CD14-positive monocyte (primary cell): ENCODE measurements at regions not wholly inside any gene's neighbourhood (a gene's known extent, or its start where the extent isn't known, plus 50 kb on each side); places are given as distances from the start of the nearest gene placed in this dataset.
"Not testable (repeated sequence)": the region's sequence is repeated elsewhere in the genome, so short reads cannot be mapped to it uniquely, and the experiment has no call there.

Experiments used
- DNase-seq, 3 donors: peaks; one replicate each; pipeline ENCODE4 v3.0.0-alpha.2; 2011 to 2022
- H2AFZ ChIP-seq: 2 replicates; pipeline ENCODE4 v1.6.0; 2012; ENCODE audit warnings: mild to moderate bottlenecking, low read depth, low read length, inconsistent platforms; ENCODE audit not compliant: insufficient read depth, poor library complexity, severe bottlenecking
- H3K27ac ChIP-seq, 2 donors: 1 replicate in 1 of 2; 2 replicates in 1 of 2; pipeline ENCODE4 v1.5.1; 2012 to 2013; ENCODE audit warnings: low read length in 2 of 2, control low read depth in 1 of 2, inconsistent platforms in 1 of 2, low read depth in 1 of 2, mild to moderate bottlenecking in 1 of 2
- H3K27me3 ChIP-seq, 2 donors: one replicate each; pipeline versions ENCODE4 v1.6.0 to v1.6.1; 2011 to 2013; ENCODE audit warnings: low read length in 2 of 2; ENCODE audit not compliant: control insufficient read depth in 2 of 2, insufficient read depth in 2 of 2
- H3K36me3 ChIP-seq, 2 donors: replicated peaks in 1 of 2; 1 replicate in 1 of 2; 2 replicates in 1 of 2; pipeline versions ENCODE4 v1.5.1 to v1.6.1; 2012 to 2013; ENCODE audit warnings: low read length in 2 of 2, control low read depth in 1 of 2, inconsistent platforms in 1 of 2, mild to moderate bottlenecking in 1 of 2; ENCODE audit not compliant: insufficient read depth in 2 of 2, control insufficient read depth in 1 of 2
- H3K4me1 ChIP-seq, 2 donors: 1 replicate in 1 of 2; 2 replicates in 1 of 2; pipeline versions ENCODE4 v1.5.1 to v1.6.1; 2012 to 2013; ENCODE audit warnings: low read length in 2 of 2, control low read depth in 1 of 2, inconsistent platforms in 1 of 2, mild to moderate bottlenecking in 1 of 2, moderate library complexity in 1 of 2; ENCODE audit not compliant: insufficient read depth in 2 of 2, control insufficient read depth in 1 of 2
- H3K4me2 ChIP-seq: replicated peaks from 2 replicates; pipeline ENCODE3; 2012; ENCODE audit warnings: low read length, moderate library complexity, mild to moderate bottlenecking; ENCODE audit not compliant: poor library complexity, severe bottlenecking; ENCODE audit errors: extremely low read depth
- H3K4me3 ChIP-seq, 3 experiments: fragments of 200-600 bp in 1 of 3; sonication (generic) in 1 of 3; replicated peaks in 1 of 3; 1 replicate in 2 of 3; 2 replicates in 1 of 3; pipeline ENCODE4 v1.5.1; 2011 to 2013; ENCODE audit warnings: low read length in 3 of 3, mild to moderate bottlenecking in 3 of 3, control low read depth in 2 of 3, low read depth in 2 of 3, inconsistent platforms in 1 of 3, moderate library complexity in 1 of 3
- H3K79me2 ChIP-seq: 2 replicates; pipeline ENCODE4 v1.6.0; 2012; ENCODE audit warnings: mild to moderate bottlenecking, control low read depth, inconsistent platforms, low read length, moderate library complexity; ENCODE audit not compliant: insufficient read depth
- H3K9ac ChIP-seq: 2 replicates; pipeline ENCODE4 v1.6.0; 2017; ENCODE audit warnings: low read length, mild to moderate bottlenecking; ENCODE audit not compliant: insufficient read depth, poor library complexity, severe bottlenecking
- H3K9me3 ChIP-seq, 2 donors: replicated peaks in 1 of 2; 1 replicate in 1 of 2; 2 replicates in 1 of 2; pipeline versions ENCODE4 v1.5.1 to v1.6.1; 2012 to 2013; ENCODE audit warnings: low read length in 2 of 2, control low read depth in 1 of 2; ENCODE audit not compliant: control insufficient read depth in 1 of 2, insufficient read depth in 1 of 2
- H4K20me1 ChIP-seq: 2 replicates; pipeline ENCODE4 v1.6.0; 2012; ENCODE audit warnings: mild to moderate bottlenecking, low read length, control low read depth, moderate library complexity; ENCODE audit not compliant: insufficient read depth
- H3K27ac Mint-ChIP-seq, 7 donors: one replicate each; pipeline ENCODE4 v1.8.0; 2020; ENCODE audit warnings: mild to moderate bottlenecking in 7 of 7, mixed read lengths in 7 of 7, moderate library complexity in 6 of 7, inconsistent platforms in 2 of 7
- H3K27me3 Mint-ChIP-seq, 3 donors: one replicate each; pipeline ENCODE4 v1.8.0; 2021 to 2022; ENCODE audit warnings: low read depth in 3 of 3, mild to moderate bottlenecking in 3 of 3, mixed read lengths in 3 of 3, moderate library complexity in 3 of 3, inconsistent platforms in 1 of 3
- H3K36me3 Mint-ChIP-seq, 2 donors: one replicate each; pipeline ENCODE4 v1.8.0; 2020; ENCODE audit warnings: mixed read lengths in 2 of 2, inconsistent platforms in 1 of 2, mild to moderate bottlenecking in 1 of 2
- H3K4me1 Mint-ChIP-seq: one replicate; pipeline ENCODE4 v1.8.0; 2020; ENCODE audit warnings: mild to moderate bottlenecking, mixed read lengths
- H3K4me3 Mint-ChIP-seq, 2 donors: one replicate each; pipeline ENCODE4 v1.8.0; 2020; ENCODE audit warnings: mild to moderate bottlenecking in 2 of 2, mixed read lengths in 2 of 2, moderate library complexity in 1 of 2
- H3K9me3 Mint-ChIP-seq, 7 donors: one replicate each; pipeline ENCODE4 v1.8.0; 2020 to 2022; ENCODE audit warnings: mixed read lengths in 7 of 7, mild to moderate bottlenecking in 6 of 7, moderate library complexity in 6 of 7, inconsistent platforms in 2 of 7
- WGBS: methylation state at CpG from one replicate; pipeline ENCODE4 v1.1.5; 2013; ENCODE audit warnings: missing lambda C conversion rate; ENCODE audit not compliant: insufficient coverage; 5-methylcytosine and 5-hydroxymethylcytosine counted together
- intact Hi-C, 2 donors: fragments of 100-400 bp; cut with micrococcal nuclease; formaldehyde crosslinking; loops; one replicate each; pipeline versions ENCODE4 v1.15.0 to v1.15.1; 2023
- TF ChIP-seq, protein P1 (sequence below): fragments of 200-600 bp; IDR thresholded peaks from one replicate; pipeline ENCODE4 v1.8.0; 2022; ENCODE audit warnings: antibody characterized with exemption, mild to moderate bottlenecking

DNA sequence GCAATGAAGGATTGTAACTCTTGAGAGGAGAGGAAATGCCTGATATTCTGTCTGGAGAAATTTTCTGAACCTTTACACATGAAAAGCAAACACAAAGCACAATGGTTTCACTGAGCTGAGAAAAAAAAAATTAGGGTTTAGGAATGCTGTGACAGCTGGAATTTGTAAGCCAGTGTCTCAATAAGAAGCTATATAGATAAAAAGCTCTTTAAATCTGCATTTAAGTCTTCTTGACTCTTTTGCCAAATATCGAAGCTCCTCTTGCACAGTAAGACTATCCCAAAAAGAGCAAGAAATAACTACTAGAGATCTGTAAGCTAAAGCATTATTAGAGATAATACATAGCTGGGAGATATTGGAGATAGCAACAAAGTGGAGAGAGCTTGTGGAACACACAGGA is 1334.0 kb upstream of the CITED2 start:
- H3K4me2 ChIP-seq, result no peak overlapping the region
- H3K4me1 ChIP-seq, result no peaks in the 10 kb centered on the region
- no peak for DNase-seq
- Mint-ChIP-seq H3K4me1 (no peaks in the 10 kb centered on the region), H3K36me3 (no peaks in the 10 kb centered on the region), H3K27ac (no peak overlapping the region), H3K4me3 (no peak overlapping the region), H3K27me3 (peaks cover 0 to 2% (median 0%) of the 10 kb centered on the region in 3 donors), H3K9me3 (peaks cover 2 to 13% (median 8%) of the 10 kb centered on the region in 7 donors)
- H3K9me3 ChIP-seq, result peaks cover 3 to 5% of the 10 kb centered on the region in 2 donors
- H3K9ac ChIP-seq, result no peak overlapping the region
- no peaks in the 10 kb centered on the region for H4K20me1 ChIP-seq
- intact Hi-C loops, result no loop called here
- WGBS, result no CpG with 5 or more reads among the region's 1 CpG
- no peak overlapping the region for H2AFZ ChIP-seq
- no peak overlapping the region for H3K27ac ChIP-seq
- no peaks in the 10 kb centered on the region for H3K79me2 ChIP-seq
- TF ChIP-seq, protein P1, sequence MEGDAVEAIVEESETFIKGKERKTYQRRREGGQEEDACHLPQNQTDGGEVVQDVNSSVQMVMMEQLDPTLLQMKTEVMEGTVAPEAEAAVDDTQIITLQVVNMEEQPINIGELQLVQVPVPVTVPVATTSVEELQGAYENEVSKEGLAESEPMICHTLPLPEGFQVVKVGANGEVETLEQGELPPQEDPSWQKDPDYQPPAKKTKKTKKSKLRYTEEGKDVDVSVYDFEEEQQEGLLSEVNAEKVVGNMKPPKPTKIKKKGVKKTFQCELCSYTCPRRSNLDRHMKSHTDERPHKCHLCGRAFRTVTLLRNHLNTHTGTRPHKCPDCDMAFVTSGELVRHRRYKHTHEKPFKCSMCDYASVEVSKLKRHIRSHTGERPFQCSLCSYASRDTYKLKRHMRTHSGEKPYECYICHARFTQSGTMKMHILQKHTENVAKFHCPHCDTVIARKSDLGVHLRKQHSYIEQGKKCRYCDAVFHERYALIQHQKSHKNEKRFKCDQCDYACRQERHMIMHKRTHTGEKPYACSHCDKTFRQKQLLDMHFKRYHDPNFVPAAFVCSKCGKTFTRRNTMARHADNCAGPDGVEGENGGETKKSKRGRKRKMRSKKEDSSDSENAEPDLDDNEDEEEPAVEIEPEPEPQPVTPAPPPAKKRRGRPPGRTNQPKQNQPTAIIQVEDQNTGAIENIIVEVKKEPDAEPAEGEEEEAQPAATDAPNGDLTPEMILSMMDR, result no peak
- no peak overlapping the region for H3K4me3 ChIP-seq
- H3K36me3 ChIP-seq, result no peaks in the 10 kb centered on the region
- no peaks in the 10 kb centered on the region for H3K27me3 ChIP-seq

DNA sequence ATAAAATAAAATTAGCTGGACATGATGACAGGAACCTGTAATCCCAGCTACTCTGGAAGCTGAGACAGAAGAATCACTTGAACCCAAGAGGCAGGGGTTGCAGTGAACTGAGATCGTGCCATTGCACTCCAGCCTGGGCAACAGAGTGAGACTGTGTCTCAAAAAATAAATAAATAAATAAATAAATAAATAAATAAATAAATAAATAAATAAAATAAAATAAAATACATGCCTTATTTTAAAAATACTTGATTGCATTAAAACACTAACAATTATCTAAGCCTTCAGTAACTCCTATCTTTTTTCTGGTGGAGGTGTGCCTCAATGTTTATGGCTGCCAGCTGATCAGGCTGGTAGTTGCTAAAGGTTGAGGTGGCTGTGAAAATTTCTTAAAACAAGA is 1329.6 kb upstream of the CITED2 start:
- no CpG with 5 or more reads among the region's 1 CpG for whole genome bisulfite sequencing
- H3K36me3 ChIP-seq, H4K20me1 ChIP-seq, H3K27me3 Mint-ChIP-seq, H3K27me3 ChIP-seq, H3K27ac Mint-ChIP-seq, H3K27ac ChIP-seq, H3K36me3 Mint-ChIP-seq, H3K79me2 ChIP-seq, intact Hi-C loops, DNase-seq, H2AFZ ChIP-seq, H3K4me1 Mint-ChIP-seq, H3K4me2 ChIP-seq, H3K4me1 ChIP-seq, H3K9ac ChIP-seq, H3K4me3 Mint-ChIP-seq, H3K4me3 ChIP-seq: not testable (repeated sequence)
- peaks cover 11 to 13% of the 10 kb centered on the region in 2 donors for H3K9me3 ChIP-seq
- peaks cover 7 to 24% (median 17%) of the 10 kb centered on the region in 7 donors for H3K9me3 Mint-ChIP-seq
